Kidney epithelial cell (primary cell): ENCODE measurements at regions not wholly inside any gene's neighbourhood (a gene's known extent, or its start where the extent isn't known, plus 50 kb on each side); places are given as distances from the start of the nearest gene placed in this dataset.

ENCODE experiments used
- DNase-seq: peaks from one replicate; pipeline ENCODE4 v3.0.0-alpha.2; 2010; ENCODE audit warnings: low read depth
- H3K27me3 ChIP-seq: 2 replicates; pipeline ENCODE4 v1.6.0; 2011; ENCODE audit warnings: low read length; ENCODE audit not compliant: control insufficient read depth, insufficient read depth
- H3K36me3 ChIP-seq: 2 replicates; pipeline ENCODE4 v1.5.1; 2011; ENCODE audit warnings: low read length; ENCODE audit not compliant: control insufficient read depth, insufficient read depth
- H3K4me3 ChIP-seq: 2 replicates; pipeline ENCODE4 v1.5.1; 2011; ENCODE audit warnings: low read depth, mild to moderate bottlenecking, control low read depth, low read length
- TF ChIP-seq, protein P1 (sequence below): IDR thresholded peaks from 2 replicates; pipeline ENCODE4 v1.5.1; 2011; ENCODE audit warnings: mild to moderate bottlenecking, moderate library complexity, low read length, control low read depth, inconsistent platforms; ENCODE audit not compliant: insufficient read depth, poor library complexity, severe bottlenecking

DNA sequence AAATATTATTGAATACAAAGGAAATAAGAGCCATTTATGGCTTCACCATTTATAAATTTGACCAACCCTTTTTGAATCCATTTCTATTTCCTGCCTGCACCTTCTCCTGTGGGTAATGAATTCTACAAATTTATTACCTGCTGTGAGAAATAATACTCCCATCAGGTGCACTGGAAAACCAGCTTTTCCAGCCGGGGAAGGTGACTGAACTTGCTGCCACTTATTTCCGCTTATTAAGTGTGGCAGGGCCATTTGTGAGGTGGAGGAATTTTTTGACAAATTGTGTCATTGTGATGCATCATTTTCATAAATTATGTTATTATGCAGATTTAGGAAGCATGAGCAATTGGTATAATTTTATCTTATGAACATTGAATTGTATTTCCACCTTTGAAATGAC lies 151.1 kb downstream of the SQOR start:
- DNase-seq = no peak

DNA sequence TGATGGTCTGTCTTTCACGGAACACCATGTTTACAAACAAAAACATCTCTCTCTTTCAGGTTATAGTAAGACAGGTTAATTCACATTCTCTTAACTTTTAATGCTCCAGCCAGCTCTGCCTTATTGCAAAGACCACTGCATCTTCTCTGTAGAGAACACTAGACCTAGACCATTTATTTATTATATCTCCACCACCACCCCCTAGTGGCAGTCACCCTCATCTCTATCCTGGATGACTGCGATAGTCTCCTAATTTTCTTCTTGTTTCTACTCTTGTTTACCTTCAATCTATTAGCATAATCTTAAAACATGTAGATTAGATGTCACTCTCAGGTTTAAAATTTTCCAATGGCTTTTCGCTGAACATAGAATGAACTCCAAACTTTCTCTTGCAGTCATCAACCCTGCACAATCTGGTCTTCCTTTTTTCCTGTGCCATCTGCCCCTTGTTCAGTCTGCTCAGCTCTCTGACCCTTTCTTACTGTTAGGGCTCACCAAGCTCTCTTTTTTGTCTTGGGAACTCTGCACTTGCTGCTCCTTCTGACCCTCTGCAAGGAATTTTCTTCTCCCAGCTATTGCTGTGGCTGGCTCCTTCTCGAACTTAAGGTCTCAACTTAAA lies 155.6 kb downstream of the SQOR start:
- no peaks in the 10 kb centered on the region for H3K36me3 ChIP-seq
- H3K4me3 ChIP-seq = no peak overlapping the region
- peaks cover 3% of the 10 kb centered on the region for H3K27me3 ChIP-seq
- no peak for DNase-seq
- TF ChIP-seq, protein P1, sequence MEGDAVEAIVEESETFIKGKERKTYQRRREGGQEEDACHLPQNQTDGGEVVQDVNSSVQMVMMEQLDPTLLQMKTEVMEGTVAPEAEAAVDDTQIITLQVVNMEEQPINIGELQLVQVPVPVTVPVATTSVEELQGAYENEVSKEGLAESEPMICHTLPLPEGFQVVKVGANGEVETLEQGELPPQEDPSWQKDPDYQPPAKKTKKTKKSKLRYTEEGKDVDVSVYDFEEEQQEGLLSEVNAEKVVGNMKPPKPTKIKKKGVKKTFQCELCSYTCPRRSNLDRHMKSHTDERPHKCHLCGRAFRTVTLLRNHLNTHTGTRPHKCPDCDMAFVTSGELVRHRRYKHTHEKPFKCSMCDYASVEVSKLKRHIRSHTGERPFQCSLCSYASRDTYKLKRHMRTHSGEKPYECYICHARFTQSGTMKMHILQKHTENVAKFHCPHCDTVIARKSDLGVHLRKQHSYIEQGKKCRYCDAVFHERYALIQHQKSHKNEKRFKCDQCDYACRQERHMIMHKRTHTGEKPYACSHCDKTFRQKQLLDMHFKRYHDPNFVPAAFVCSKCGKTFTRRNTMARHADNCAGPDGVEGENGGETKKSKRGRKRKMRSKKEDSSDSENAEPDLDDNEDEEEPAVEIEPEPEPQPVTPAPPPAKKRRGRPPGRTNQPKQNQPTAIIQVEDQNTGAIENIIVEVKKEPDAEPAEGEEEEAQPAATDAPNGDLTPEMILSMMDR = peak; percentile 51

More for the DNA sequence above, 151.1 kb downstream of the SQOR start:
- no peak overlapping the region for H3K4me3 ChIP-seq
- TF ChIP-seq, protein P1 = no peak
- H3K27me3 ChIP-seq = no peaks in the 10 kb centered on the region
- no peaks in the 10 kb centered on the region for H3K36me3 ChIP-seq

DNA sequence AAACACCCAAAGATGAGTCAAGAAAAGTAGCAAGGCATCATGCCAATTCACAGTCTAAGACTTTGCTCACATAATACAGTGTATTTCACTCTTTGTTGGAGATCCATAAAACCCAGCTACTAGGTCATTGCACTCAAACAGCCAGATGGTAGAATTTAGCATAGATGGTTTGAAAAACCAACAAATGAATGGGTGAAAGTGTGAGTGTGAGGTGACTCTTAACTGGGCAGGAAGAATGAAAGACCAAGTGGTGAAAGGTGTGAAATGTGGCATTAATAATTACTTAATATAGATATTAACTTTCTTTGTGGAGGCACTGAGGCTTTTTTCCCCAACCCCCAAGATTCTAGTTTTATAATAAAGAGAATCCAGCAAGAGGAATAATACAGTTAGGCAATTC lies 159.5 kb downstream of the SQOR start:
- peaks cover 3% of the 10 kb centered on the region for H3K27me3 ChIP-seq

DNA sequence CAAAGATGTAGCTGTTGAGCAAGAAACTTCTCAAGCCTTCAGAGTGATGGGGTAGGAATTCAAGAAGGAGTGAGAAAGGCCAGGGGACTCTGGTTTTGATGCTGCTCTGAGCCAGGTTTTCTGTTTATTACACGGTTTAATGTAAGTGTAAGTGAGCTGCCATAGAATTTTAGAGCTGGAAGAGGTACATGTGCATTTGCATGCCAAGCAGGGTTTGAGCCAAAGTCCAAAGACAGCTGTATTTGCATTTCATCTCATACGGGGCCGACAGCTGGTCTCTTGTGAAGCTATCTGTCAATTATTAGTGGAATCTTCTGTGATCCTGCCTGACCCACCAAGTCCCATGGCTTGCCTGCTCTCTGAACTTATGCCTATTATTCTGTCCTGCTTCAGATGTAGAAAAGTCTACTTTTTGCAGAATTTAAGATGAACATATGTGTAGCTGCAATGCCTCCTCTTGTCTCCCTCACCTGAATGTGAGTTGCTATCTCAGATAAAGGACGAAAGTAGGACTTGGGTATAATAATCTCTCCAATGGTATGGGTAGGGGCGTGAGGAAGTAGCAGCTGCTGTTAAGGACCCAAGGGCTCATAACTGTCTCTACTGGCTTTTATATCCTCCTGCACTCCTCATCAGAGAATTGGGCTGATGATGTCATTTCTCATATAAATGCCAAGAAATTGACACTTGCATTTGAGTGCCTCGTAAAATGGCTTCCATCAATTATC lies 160.0 kb downstream of the SQOR start:
- TF ChIP-seq, protein P1 = no peak
- no peak for DNase-seq
- H3K4me3 ChIP-seq = no peak overlapping the region

More for the DNA sequence above, 159.5 kb downstream of the SQOR start:
- Histone ChIP-seq H3K4me3 (no peak overlapping the region), H3K36me3 (no peaks in the 10 kb centered on the region)
- no peak for DNase-seq
- TF ChIP-seq, protein P1 = no peak

DNA sequence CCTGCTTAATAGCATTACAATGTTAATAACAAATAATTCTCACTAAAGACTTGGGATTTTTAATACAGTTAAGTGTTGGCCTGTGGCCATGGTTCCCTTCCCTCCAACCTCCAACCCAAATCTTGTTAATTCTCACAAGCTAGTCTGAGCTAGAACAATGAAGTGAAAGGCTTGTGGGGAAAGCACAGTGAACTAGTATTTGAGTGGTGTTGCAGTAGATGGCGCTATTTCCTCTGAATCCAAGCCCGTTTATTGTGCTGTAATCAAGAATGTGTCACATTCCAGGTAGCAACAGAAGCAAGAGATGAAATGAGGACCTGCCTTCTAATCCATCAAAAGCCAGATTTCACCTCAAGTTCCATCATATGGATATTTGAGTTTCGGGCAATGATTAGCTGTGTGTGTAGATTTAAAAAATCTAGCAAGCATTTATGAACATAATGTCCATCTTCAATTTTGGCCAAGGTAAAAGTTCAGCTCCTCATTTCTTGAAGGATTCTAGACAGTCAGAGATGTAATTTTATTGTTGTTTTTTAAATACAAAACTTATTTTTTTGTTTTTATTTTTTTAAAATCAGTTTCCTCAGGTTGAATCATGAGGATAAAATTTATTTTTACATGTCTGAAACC lies 160.7 kb downstream of the SQOR start:
- TF ChIP-seq, protein P1 = peak; percentile 74
- Histone ChIP-seq H3K4me3 (no peak overlapping the region), H3K27me3 (peaks cover 3% of the 10 kb centered on the region), H3K36me3 (no peaks in the 10 kb centered on the region)
- DNase-seq = peak; percentile 50

More for the DNA sequence above, 160.0 kb downstream of the SQOR start:
- peaks cover 3% of the 10 kb centered on the region for H3K27me3 ChIP-seq
- no peaks in the 10 kb centered on the region for H3K36me3 ChIP-seq
